CD14-positive monocyte (primary cell): ENCODE measurements at regions not wholly inside any gene's neighbourhood (a gene's known extent, or its start where the extent isn't known, plus 50 kb on each side); places are given as distances from the start of the nearest gene placed in this dataset.

ENCODE experiments used
- DNase-seq, 3 donors: peaks; one replicate each; pipeline ENCODE4 v3.0.0-alpha.2; 2011 to 2022
- H2AFZ ChIP-seq: 2 replicates; pipeline ENCODE4 v1.6.0; 2012; ENCODE audit warnings: mild to moderate bottlenecking, low read depth, low read length, inconsistent platforms; ENCODE audit not compliant: insufficient read depth, poor library complexity, severe bottlenecking
- H3K27ac ChIP-seq, 2 donors: 1 replicate in 1 of 2; 2 replicates in 1 of 2; pipeline ENCODE4 v1.5.1; 2012 to 2013; ENCODE audit warnings: low read length in 2 of 2, control low read depth in 1 of 2, inconsistent platforms in 1 of 2, low read depth in 1 of 2, mild to moderate bottlenecking in 1 of 2
- H3K27me3 ChIP-seq, 2 donors: one replicate each; pipeline versions ENCODE4 v1.6.0 to v1.6.1; 2011 to 2013; ENCODE audit warnings: low read length in 2 of 2; ENCODE audit not compliant: control insufficient read depth in 2 of 2, insufficient read depth in 2 of 2
- H3K36me3 ChIP-seq, 2 donors: replicated peaks in 1 of 2; 1 replicate in 1 of 2; 2 replicates in 1 of 2; pipeline versions ENCODE4 v1.5.1 to v1.6.1; 2012 to 2013; ENCODE audit warnings: low read length in 2 of 2, control low read depth in 1 of 2, inconsistent platforms in 1 of 2, mild to moderate bottlenecking in 1 of 2; ENCODE audit not compliant: insufficient read depth in 2 of 2, control insufficient read depth in 1 of 2
- H3K4me1 ChIP-seq, 2 donors: 1 replicate in 1 of 2; 2 replicates in 1 of 2; pipeline versions ENCODE4 v1.5.1 to v1.6.1; 2012 to 2013; ENCODE audit warnings: low read length in 2 of 2, control low read depth in 1 of 2, inconsistent platforms in 1 of 2, mild to moderate bottlenecking in 1 of 2, moderate library complexity in 1 of 2; ENCODE audit not compliant: insufficient read depth in 2 of 2, control insufficient read depth in 1 of 2
- H3K4me2 ChIP-seq: replicated peaks from 2 replicates; pipeline ENCODE3; 2012; ENCODE audit warnings: low read length, moderate library complexity, mild to moderate bottlenecking; ENCODE audit not compliant: poor library complexity, severe bottlenecking; ENCODE audit errors: extremely low read depth
- H3K4me3 ChIP-seq, 3 experiments: fragments of 200-600 bp in 1 of 3; sonication (generic) in 1 of 3; replicated peaks in 1 of 3; 1 replicate in 2 of 3; 2 replicates in 1 of 3; pipeline ENCODE4 v1.5.1; 2011 to 2013; ENCODE audit warnings: low read length in 3 of 3, mild to moderate bottlenecking in 3 of 3, control low read depth in 2 of 3, low read depth in 2 of 3, inconsistent platforms in 1 of 3, moderate library complexity in 1 of 3
- H3K79me2 ChIP-seq: 2 replicates; pipeline ENCODE4 v1.6.0; 2012; ENCODE audit warnings: mild to moderate bottlenecking, control low read depth, inconsistent platforms, low read length, moderate library complexity; ENCODE audit not compliant: insufficient read depth
- H3K9ac ChIP-seq: 2 replicates; pipeline ENCODE4 v1.6.0; 2017; ENCODE audit warnings: low read length, mild to moderate bottlenecking; ENCODE audit not compliant: insufficient read depth, poor library complexity, severe bottlenecking
- H3K9me3 ChIP-seq, 2 donors: replicated peaks in 1 of 2; 1 replicate in 1 of 2; 2 replicates in 1 of 2; pipeline versions ENCODE4 v1.5.1 to v1.6.1; 2012 to 2013; ENCODE audit warnings: low read length in 2 of 2, control low read depth in 1 of 2; ENCODE audit not compliant: control insufficient read depth in 1 of 2, insufficient read depth in 1 of 2
- H4K20me1 ChIP-seq: 2 replicates; pipeline ENCODE4 v1.6.0; 2012; ENCODE audit warnings: mild to moderate bottlenecking, low read length, control low read depth, moderate library complexity; ENCODE audit not compliant: insufficient read depth
- H3K27ac Mint-ChIP-seq, 7 donors: one replicate each; pipeline ENCODE4 v1.8.0; 2020; ENCODE audit warnings: mild to moderate bottlenecking in 7 of 7, mixed read lengths in 7 of 7, moderate library complexity in 6 of 7, inconsistent platforms in 2 of 7
- H3K27me3 Mint-ChIP-seq, 3 donors: one replicate each; pipeline ENCODE4 v1.8.0; 2021 to 2022; ENCODE audit warnings: low read depth in 3 of 3, mild to moderate bottlenecking in 3 of 3, mixed read lengths in 3 of 3, moderate library complexity in 3 of 3, inconsistent platforms in 1 of 3
- H3K36me3 Mint-ChIP-seq, 2 donors: one replicate each; pipeline ENCODE4 v1.8.0; 2020; ENCODE audit warnings: mixed read lengths in 2 of 2, inconsistent platforms in 1 of 2, mild to moderate bottlenecking in 1 of 2
- H3K4me1 Mint-ChIP-seq: one replicate; pipeline ENCODE4 v1.8.0; 2020; ENCODE audit warnings: mild to moderate bottlenecking, mixed read lengths
- H3K4me3 Mint-ChIP-seq, 2 donors: one replicate each; pipeline ENCODE4 v1.8.0; 2020; ENCODE audit warnings: mild to moderate bottlenecking in 2 of 2, mixed read lengths in 2 of 2, moderate library complexity in 1 of 2
- H3K9me3 Mint-ChIP-seq, 7 donors: one replicate each; pipeline ENCODE4 v1.8.0; 2020 to 2022; ENCODE audit warnings: mixed read lengths in 7 of 7, mild to moderate bottlenecking in 6 of 7, moderate library complexity in 6 of 7, inconsistent platforms in 2 of 7
- CTCF ChIP-seq: fragments of 200-600 bp; IDR thresholded peaks from one replicate; pipeline ENCODE4 v1.8.0; 2022; ENCODE audit warnings: antibody characterized with exemption, mild to moderate bottlenecking
- intact Hi-C, 2 donors: fragments of 100-400 bp; cut with micrococcal nuclease; formaldehyde crosslinking; loops; one replicate each; pipeline versions ENCODE4 v1.15.0 to v1.15.1; 2023

DNA sequence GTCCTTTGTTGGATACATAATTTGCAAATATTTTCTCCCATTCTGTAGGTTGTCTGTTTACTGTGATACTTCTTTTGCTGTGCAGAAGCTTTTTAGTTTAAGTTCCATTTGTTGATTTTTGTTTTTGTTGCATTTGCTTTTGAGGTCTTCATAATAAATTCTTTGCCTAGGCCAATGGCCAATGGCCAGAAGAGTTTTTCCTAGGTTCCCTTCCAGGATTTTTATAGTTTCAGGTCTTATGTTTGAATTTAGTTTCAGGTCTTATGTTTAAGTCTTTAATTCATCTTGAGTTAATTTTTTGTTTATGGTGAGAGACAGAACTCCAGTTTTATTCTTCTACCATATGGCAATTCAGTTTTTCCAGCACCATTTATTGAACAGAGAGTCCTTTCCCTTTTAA lies 90.1 kb upstream of the GOT2 start:
- Histone ChIP-seq H3K9ac (no peak overlapping the region), H4K20me1 (no peaks in the 10 kb centered on the region), H2AFZ (no peak overlapping the region), H3K79me2 (no peaks in the 10 kb centered on the region), H3K4me2 (no peak overlapping the region), H3K4me1 (no peaks in the 10 kb centered on the region), H3K9me3 (no peaks in the 10 kb centered on the region), H3K36me3 (no peaks in the 10 kb centered on the region), H3K27ac (no peak overlapping the region), H3K27me3 (no peaks in the 10 kb centered on the region), H3K4me3 (no peak overlapping the region)
- no peak for TF ChIP-seq CTCF
- H3K4me3 Mint-ChIP-seq: no peak overlapping the region
- no peaks in the 10 kb centered on the region for H3K36me3 Mint-ChIP-seq
- intact Hi-C loops: no loop called here
- peaks cover 0 to 4% (median 2%) of the 10 kb centered on the region in 3 donors for H3K27me3 Mint-ChIP-seq
- H3K9me3 Mint-ChIP-seq: peaks cover 0 to 6% (median 0%) of the 10 kb centered on the region in 7 donors
- no peak for DNase-seq
- no peaks in the 10 kb centered on the region for H3K4me1 Mint-ChIP-seq
- no peak overlapping the region for H3K27ac Mint-ChIP-seq

DNA sequence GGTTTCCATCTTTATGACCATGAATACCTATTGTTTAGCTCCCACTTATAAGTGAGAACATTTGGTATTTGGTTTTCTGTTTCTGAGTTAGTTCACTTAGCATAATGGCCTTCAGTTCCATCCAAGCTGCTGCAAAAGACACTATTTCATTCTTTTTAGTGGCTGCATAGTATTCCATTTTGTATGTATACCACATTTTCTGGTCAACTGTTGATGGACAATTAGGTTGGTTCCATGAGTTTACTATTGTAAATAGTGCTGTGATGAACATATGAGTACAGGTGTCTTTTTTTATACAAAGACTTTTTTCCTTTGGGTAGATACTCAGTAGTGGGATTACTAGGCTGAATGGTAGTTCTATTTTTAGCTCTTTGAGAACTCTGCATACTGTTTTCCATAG lies 87.8 kb upstream of the GOT2 start:
- Histone ChIP-seq H2AFZ (no peak overlapping the region), H3K27me3 (no peaks in the 10 kb centered on the region), H3K9me3 (no peaks in the 10 kb centered on the region), H3K4me2 (no peak overlapping the region), H3K4me1 (no peaks in the 10 kb centered on the region), H3K36me3 (no peaks in the 10 kb centered on the region), H3K9ac (no peak overlapping the region), H3K79me2 (no peaks in the 10 kb centered on the region), H3K27ac (no peak overlapping the region), H4K20me1 (no peaks in the 10 kb centered on the region), H3K4me3 (no peak overlapping the region)
- intact Hi-C loops: no loop called here
- H3K4me3 Mint-ChIP-seq: no peak overlapping the region
- TF ChIP-seq CTCF: no peak
- DNase-seq: no peak
- no peak overlapping the region for H3K27ac Mint-ChIP-seq
- peaks cover 0 to 6% (median 2%) of the 10 kb centered on the region in 3 donors for H3K27me3 Mint-ChIP-seq
- H3K9me3 Mint-ChIP-seq: peaks cover 0 to 6% (median 0%) of the 10 kb centered on the region in 7 donors
- H3K4me1 Mint-ChIP-seq: no peaks in the 10 kb centered on the region
- H3K36me3 Mint-ChIP-seq: no peaks in the 10 kb centered on the region
